ENCODE measurements at regions not wholly inside any gene's neighbourhood (a gene's known extent, or its start where the extent isn't known, plus 50 kb on each side); places are given as distances from the start of the nearest gene placed in this dataset.

- intact Hi-C loops (cut with micrococcal nuclease) (no loop called here), dilution Hi-C loops (cut with MboI; ENCODE audit: extremely low pct_ligation_motif_present, low sequenced_read_pairs) (no loop called here)
- CTCF ChIA-PET, result no interaction called here
Measured at GRCh38 chr13:62207388-62207787, 791.7 kb upstream of the PCDH20 start.

GRCh38 chr13:62206165-62206564 lies 790.5 kb upstream of the PCDH20 start:
- Histone ChIP-seq H2AFZ (ENCODE audit: low read depth, low read length) (no peak overlapping the region), H4K20me1 (replicated peaks; ENCODE audit: control insufficient read depth, extremely low read depth, insufficient read depth, low read length) (no peaks in the 10 kb centered on the region), H3K4me2 (ENCODE audit: insufficient read depth, low read length) (no peak overlapping the region), H3K4me1 (ENCODE audit: control insufficient read depth, extremely low read depth, insufficient read depth, low read length) (no peaks in the 10 kb centered on the region), H3K79me2 (ENCODE audit: control insufficient read depth, insufficient read depth, low read length) (no peaks in the 10 kb centered on the region), H3K9me3 (replicated peaks; ENCODE audit: control insufficient read depth, insufficient read depth, low read length) (no peaks in the 10 kb centered on the region), H3K36me3 (ENCODE audit: control insufficient read depth in 2 of 2, extremely low read depth in 1 of 2, insufficient read depth in 2 of 2, low read length in 2 of 2) (no peaks in the 10 kb centered on the region), H3K9me1 (replicated peaks; ENCODE audit: control insufficient read depth, extremely low read depth, insufficient read depth, low read length) (no peaks in the 10 kb centered on the region), H3K27me3 (ENCODE audit: control insufficient read depth in 2 of 2, insufficient read depth in 2 of 2, low read length in 2 of 2) (no peaks in the 10 kb centered on the region), H3K27ac (ENCODE audit: insufficient read depth, low read depth, low read length) (no peak overlapping the region), H3K4me3 (replicated peaks in 1 of 3; ENCODE audit: insufficient read depth in 1 of 3, low read depth in 1 of 3, low read length in 3 of 3) (no peak overlapping the region), H3K9ac (replicated peaks; ENCODE audit: extremely low read depth, insufficient read depth, low read length) (no peak overlapping the region)
- no peak for FAIRE-seq
- no peak for DNase-seq (ENCODE audit: low read depth, low spot score)
- TF ChIP-seq EZH2 (IDR thresholded peaks at IDR 0.05; ENCODE audit: borderline replicate concordance, low read depth, low read length, severe bottlenecking) (no peak), POLR2A (IDR thresholded peaks at IDR 0.05; ENCODE audit: low read depth, low read length) (no peak), MYC (IDR thresholded peaks at IDR 0.05; ENCODE audit: low read depth, low read length) (no peak), GATA2 (IDR thresholded peaks at IDR 0.05; ENCODE audit: insufficient read depth, insufficient read length, low read depth, low read length) (no peak), JUN (IDR thresholded peaks at IDR 0.05; ENCODE audit: borderline replicate concordance, insufficient read depth, insufficient read length, low read depth) (no peak), FOS (IDR thresholded peaks at IDR 0.05; ENCODE audit: borderline replicate concordance, insufficient read depth, low read length) (no peak), CTCF (IDR thresholded peaks at IDR 0.05; ENCODE audit: extremely low read depth in 1 of 2, insufficient read depth in 1 of 2, low read depth in 1 of 2, low read length in 2 of 2) (no peak), POLR2AphosphoS5 (IDR thresholded peaks at IDR 0.05; ENCODE audit: insufficient read depth, low read depth, low read length) (no peak), MAX (IDR thresholded peaks at IDR 0.05; ENCODE audit: insufficient read depth, insufficient read length) (no peak)
- dilution Hi-C loops (cut with MboI; ENCODE audit: extremely low pct_ligation_motif_present, low sequenced_read_pairs), result no loop called here
- CTCF ChIA-PET, result no interaction called here
- POLR2A ChIA-PET, result no interaction called here
- no TSS peak for BruUV-seq (replicated peaks)
- intact Hi-C loops (cut with micrococcal nuclease), result no loop called here

More at GRCh38 chr13:62207388-62207787, 791.7 kb upstream of the PCDH20 start:
- H3K4me3 ChIP-seq (replicated peaks in 1 of 3; ENCODE audit: insufficient read depth in 1 of 3, low read depth in 1 of 3, low read length in 3 of 3), result no peak overlapping the region
- POLR2A ChIA-PET, result no interaction called here
- no TSS peak for BruUV-seq (replicated peaks)
- H3K4me1 ChIP-seq (ENCODE audit: control insufficient read depth, extremely low read depth, insufficient read depth, low read length), result no peaks in the 10 kb centered on the region
- no peak overlapping the region for H3K4me2 ChIP-seq (ENCODE audit: insufficient read depth, low read length)
- no peaks in the 10 kb centered on the region for H3K27me3 ChIP-seq (ENCODE audit: control insufficient read depth in 2 of 2, insufficient read depth in 2 of 2, low read length in 2 of 2)
- no peaks in the 10 kb centered on the region for H3K9me1 ChIP-seq (replicated peaks; ENCODE audit: control insufficient read depth, extremely low read depth, insufficient read depth, low read length)
- no peak for TF ChIP-seq POLR2AphosphoS5 (IDR thresholded peaks at IDR 0.05; ENCODE audit: insufficient read depth, low read depth, low read length)
- no peaks in the 10 kb centered on the region for H3K9me3 ChIP-seq (replicated peaks; ENCODE audit: control insufficient read depth, insufficient read depth, low read length)
- H2AFZ ChIP-seq (ENCODE audit: low read depth, low read length), result no peak overlapping the region
- DNase-seq (ENCODE audit: low read depth, low spot score) (no peak), FAIRE-seq (no peak)
- H3K36me3 ChIP-seq (ENCODE audit: control insufficient read depth in 2 of 2, extremely low read depth in 1 of 2, insufficient read depth in 2 of 2, low read length in 2 of 2), result no peaks in the 10 kb centered on the region
- no peak overlapping the region for H3K27ac ChIP-seq (ENCODE audit: insufficient read depth, low read depth, low read length)
- H3K9ac ChIP-seq (replicated peaks; ENCODE audit: extremely low read depth, insufficient read depth, low read length), result no peak overlapping the region
- H3K79me2 ChIP-seq (ENCODE audit: control insufficient read depth, insufficient read depth, low read length), result no peaks in the 10 kb centered on the region
- no peaks in the 10 kb centered on the region for H4K20me1 ChIP-seq (replicated peaks; ENCODE audit: control insufficient read depth, extremely low read depth, insufficient read depth, low read length)

Measured in endothelial cell of umbilical vein (primary cell).